Erythroblast (primary cell): ENCODE measurements at regions not wholly inside any gene's neighbourhood (a gene's known extent, or its start where the extent isn't known, plus 50 kb on each side); places are given as distances from the start of the nearest gene placed in this dataset.

ENCODE experiments used
- GATA1 ChIP-seq: IDR thresholded peaks from 2 replicates; pipeline ENCODE4 v1.6.1; 2011; ENCODE audit warnings: low read depth, mild to moderate bottlenecking, control low read depth, low read length, moderate library complexity
- POLR2A ChIP-seq: IDR thresholded peaks from 2 replicates; pipeline ENCODE4 v1.6.1; 2011; ENCODE audit warnings: mild to moderate bottlenecking, low read length

GRCh38 chr13:57568865-57569264 lies 62.7 kb upstream of the PCDH17 start:
- TF ChIP-seq POLR2A (no peak), GATA1 (no peak)
